GM12892 (cell line): ENCODE measurements at regions not wholly inside any gene's neighbourhood (a gene's known extent, or its start where the extent isn't known, plus 50 kb on each side); places are given as distances from the start of the nearest gene placed in this dataset.

Source experiments
- DNase-seq: peaks from one replicate; pipeline ENCODE4 v3.0.0; 2011; ENCODE audit not compliant: insufficient read length
- FAIRE-seq: peaks from 2 replicates; lab custom pipeline; 2011; peaks lifted over from hg19 to GRCh38; lab: Jason Lieb, UNC
- POLR2A ChIP-seq: IDR thresholded peaks from 2 replicates; pipeline ENCODE4 v1.6.1; 2011; ENCODE audit warnings: low read depth, low read length, control low read depth
- POLR2AphosphoS5 ChIP-seq: IDR thresholded peaks from 2 replicates; pipeline ENCODE4 v1.6.1; 2011; ENCODE audit warnings: low read depth, low read length, control low read depth
- TAF1 ChIP-seq: IDR thresholded peaks from 2 replicates; pipeline ENCODE4 v1.6.1; 2011; ENCODE audit warnings: low read depth, mild to moderate bottlenecking, control low read depth, low read length, borderline replicate concordance

DNA sequence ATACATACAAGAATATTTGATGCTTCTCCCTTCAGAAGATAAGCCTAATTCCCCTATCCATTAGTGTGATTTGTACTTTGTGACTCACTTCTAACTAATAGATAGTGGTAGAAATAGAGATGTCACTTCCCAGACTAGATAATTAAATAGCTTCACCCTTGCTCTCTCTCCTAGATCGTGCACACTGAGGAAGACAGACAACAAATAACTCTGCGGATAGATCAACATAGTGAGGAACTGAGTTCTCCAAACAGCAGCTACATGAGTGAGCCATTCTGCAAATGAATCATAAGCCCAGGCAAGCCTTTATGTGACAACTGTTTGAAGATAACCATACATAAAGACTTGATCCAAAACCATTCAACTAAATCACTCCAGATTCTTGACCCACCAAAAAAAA is 1083.4 kb upstream of the C9orf72 start:
- FAIRE-seq (no peak), DNase-seq (no peak)
- TF ChIP-seq TAF1, result no peak
- TF ChIP-seq POLR2A, result no peak
- no peak for TF ChIP-seq POLR2AphosphoS5

DNA sequence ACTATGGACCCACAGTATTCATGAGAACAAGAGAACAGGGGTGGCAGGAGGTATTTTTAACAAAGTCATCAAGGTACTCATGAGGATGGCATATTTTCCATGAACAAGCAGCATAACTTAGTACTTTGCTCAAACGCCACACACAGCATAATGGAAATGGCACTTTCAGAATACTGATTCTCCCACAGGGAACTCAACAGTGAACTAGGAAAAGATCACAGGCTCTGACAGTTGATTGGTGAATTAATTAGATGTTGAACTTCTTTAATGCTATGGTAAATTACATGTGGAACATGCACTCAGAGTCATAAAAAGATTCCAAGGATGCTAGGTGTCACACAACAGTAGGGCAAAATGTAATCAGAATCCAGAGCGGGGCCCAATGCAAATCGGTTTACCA is 1088.6 kb upstream of the C9orf72 start:
- FAIRE-seq, result no peak
- no peak for TF ChIP-seq POLR2AphosphoS5
- no peak for TF ChIP-seq TAF1
- TF ChIP-seq POLR2A, result no peak
- DNase-seq, result no peak

DNA sequence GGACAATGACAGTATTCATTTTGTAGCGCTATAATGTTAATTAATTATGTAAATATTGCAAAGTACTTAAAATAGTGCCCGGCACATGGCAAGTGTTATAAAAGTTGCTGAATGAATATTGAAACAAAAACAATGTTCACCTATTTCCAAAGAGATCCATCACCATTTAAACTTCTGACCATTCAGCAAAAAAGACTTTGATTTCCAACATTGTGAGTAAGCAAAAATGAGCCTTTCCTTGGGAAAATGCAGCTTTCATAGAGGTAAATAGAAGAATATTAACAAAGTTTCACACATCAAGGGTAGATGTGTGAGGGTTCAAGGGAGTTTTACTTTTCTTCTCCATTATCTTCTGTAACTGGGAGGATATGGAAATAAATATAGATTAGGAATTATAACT is 1089.4 kb upstream of the C9orf72 start:
- DNase-seq (no peak), FAIRE-seq (no peak)
- TF ChIP-seq POLR2AphosphoS5, result no peak
- TF ChIP-seq TAF1, result no peak
- TF ChIP-seq POLR2A, result no peak

DNA sequence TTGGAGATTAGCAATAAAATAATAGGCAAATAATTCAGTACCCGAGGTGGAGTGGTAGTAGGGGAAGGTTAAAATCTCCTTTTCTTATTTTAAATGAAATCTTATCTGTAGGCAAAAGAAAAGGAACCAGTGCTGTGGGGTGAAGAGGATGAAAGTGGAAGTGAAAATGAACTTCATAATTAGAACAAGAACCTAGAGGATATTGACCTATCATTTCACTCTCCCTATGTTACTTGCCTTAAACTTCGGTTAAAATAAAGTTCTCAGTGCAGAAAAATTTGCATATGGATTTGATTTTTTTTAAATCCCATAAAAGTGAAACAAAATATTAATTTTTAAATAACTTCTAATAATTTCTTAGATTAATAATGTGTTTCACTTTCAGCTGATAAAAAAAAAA is 1094.9 kb upstream of the C9orf72 start:
- TF ChIP-seq POLR2A (no peak), POLR2AphosphoS5 (no peak), TAF1 (no peak)
- DNase-seq (no peak), FAIRE-seq (no peak)

DNA sequence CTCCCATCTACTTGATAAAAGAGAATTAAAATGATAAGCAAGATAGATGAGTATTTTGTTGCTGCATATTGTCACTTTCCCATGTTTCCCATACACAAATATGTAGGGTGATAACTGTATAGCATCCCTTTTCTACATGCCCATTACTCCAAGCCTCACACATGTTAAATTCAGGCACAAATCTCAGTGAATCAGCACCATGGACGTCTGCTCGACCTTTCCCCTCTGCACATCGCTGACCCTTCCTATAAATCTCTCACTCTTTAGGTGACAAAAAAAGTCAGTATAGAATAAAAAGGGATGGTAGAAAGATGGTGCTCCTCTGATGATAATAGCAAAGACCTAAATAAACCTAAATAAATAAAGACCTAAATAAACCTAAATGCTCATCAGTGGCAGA is 1097.7 kb upstream of the C9orf72 start:
- DNase-seq, result no peak
- TF ChIP-seq POLR2AphosphoS5, result no peak
- no peak for TF ChIP-seq POLR2A
- no peak for TF ChIP-seq TAF1
- FAIRE-seq, result no peak

DNA sequence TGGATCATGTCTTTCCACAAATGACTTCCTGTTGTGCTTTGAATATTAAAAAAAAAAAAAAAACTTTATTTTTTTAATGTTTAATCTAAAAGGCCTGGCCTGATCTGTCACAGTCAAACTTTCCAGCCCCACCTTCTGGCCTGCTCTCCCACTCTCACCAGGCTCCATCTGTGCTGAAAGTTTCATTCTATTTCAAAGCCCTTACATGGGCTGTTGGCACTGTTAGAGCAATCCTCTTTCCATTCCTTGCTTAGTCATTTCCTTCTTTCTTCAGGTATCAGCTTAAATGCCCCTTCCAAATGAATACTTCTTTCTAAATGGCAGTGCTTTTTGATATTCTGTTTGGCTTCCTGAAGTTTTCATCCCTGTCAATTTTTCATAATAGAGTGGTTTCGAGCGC is 1104.8 kb upstream of the C9orf72 start:
- no peak for TF ChIP-seq TAF1
- no peak for TF ChIP-seq POLR2A
- TF ChIP-seq POLR2AphosphoS5, result no peak
- DNase-seq, result no peak
- FAIRE-seq, result no peak

DNA sequence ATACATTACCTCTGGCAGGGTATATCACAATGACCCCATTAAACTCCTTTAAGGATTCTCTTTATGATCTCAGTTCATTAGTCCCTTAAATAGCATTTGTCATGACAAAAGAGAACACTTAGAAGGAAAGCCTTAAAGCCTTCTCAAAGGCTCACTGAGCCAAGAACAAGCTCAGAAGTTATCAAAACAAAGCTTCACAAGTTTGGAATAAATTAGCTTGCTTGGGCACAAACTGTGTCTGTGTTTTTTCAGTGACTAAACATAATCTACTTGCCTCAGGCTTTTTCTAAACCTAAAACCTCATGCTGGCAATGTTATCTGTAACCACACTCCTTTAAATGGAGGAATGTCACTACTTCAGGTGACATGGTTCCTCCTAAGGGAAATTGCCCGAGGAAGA is 1114.9 kb upstream of the C9orf72 start:
- TF ChIP-seq POLR2A (no peak), TAF1 (no peak), POLR2AphosphoS5 (no peak)
- no peak for DNase-seq
- no peak for FAIRE-seq

DNA sequence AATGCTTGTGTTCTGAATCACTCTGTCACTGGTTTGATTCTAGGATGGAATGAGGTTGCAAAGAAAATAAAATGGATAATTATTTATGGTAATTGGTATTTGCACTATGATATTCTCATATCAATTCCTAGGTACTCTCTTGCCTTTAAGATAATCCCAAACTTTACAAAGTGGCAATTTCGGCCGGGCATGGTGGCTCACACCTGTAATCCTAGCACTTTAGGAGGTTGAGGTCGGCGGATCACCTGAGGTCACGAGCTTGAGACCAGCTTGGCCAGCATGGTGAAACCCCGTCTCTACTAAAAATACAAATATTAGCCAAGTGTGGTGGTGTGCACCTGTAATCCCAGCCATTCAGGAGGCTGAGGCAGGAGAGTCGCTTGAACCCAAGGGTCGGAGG is 1118.7 kb upstream of the C9orf72 start:
- TF ChIP-seq TAF1, result no peak
- no peak for TF ChIP-seq POLR2AphosphoS5
- no peak for TF ChIP-seq POLR2A
- FAIRE-seq (no peak), DNase-seq (no peak)

DNA sequence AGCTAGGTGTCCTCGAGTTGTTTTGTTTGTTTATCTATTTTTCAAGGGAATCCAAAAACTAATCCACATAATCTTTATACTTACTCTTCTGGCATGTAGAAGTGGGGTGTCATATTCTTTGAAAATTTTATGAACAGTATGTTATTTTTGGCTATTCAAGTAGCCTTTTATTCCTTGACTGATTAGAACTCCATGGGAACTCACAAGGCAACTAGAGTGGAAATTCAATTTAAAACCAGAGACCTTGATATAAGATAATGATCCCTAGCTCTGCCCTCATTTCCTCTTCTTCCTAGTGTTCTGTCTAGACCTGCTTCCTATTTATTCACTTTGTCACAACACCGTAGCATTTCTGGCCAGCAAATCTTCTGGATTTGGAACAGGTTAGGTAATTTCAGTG is 1123.7 kb upstream of the C9orf72 start:
- no peak for TF ChIP-seq TAF1
- no peak for TF ChIP-seq POLR2AphosphoS5
- no peak for TF ChIP-seq POLR2A
- DNase-seq (no peak), FAIRE-seq (no peak)

DNA sequence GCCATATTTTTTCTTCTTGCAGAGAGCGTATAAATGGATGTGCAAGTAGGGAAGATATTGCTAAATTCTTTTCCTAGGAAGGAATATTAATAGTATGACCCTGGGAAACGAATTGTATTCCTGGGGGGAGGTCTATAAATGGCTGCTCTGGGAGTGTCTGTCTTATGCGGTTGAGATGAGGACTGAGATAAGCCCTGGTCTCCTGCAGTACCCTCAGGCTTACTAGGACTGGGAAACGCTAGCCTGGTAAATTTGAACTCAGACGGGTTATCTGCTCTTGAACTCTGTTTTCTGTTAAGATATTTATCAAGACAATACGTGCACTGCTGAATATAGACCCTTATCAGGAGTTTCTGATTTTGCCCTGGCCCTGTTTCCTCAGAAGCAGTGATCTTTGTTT is 1126.4 kb upstream of the C9orf72 start:
- TF ChIP-seq TAF1, result no peak
- no peak for TF ChIP-seq POLR2AphosphoS5
- no peak for TF ChIP-seq POLR2A
- no peak for DNase-seq
- no peak for FAIRE-seq

DNA sequence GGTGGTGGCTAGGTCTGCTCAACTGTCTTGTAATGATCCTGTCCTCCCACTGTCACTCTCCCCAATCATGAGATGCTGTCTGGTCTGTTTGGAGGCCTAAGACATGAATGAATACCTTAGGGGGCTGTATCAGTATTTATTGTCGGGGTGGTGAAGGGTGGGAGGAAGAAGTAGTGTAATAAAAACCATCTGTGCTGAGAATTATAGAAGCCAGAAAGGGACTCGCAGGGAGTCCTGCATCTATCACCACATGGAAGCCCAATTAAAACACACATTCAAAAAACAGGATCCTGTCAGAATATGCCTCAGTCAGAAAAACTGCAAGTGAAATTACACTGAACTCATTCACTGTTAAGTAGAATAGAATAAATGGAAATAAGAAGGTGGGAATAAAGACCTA is 1134.3 kb upstream of the C9orf72 start:
- FAIRE-seq, result no peak
- TF ChIP-seq POLR2AphosphoS5 (no peak), TAF1 (no peak), POLR2A (no peak)
- no peak for DNase-seq

DNA sequence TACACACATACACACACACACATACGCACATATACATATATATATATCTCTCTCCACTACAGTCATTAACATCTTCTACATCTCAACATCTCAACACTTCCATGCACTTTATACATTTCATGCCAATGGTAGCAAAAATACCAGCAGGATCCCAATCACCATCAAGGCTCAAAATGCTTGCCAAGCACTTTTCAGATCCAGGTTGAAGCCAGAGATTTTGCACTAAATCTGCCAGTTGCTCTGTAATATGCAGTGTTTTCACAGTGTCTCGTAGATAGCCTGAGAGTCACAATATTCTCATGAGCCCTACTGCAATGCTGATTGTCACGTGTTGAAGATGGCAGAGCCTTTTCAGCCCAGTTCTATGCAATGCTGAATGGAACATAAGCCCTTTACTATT is 1140.9 kb upstream of the C9orf72 start:
- no peak for DNase-seq
- FAIRE-seq, result no peak
- TF ChIP-seq TAF1 (no peak), POLR2AphosphoS5 (no peak)

DNA sequence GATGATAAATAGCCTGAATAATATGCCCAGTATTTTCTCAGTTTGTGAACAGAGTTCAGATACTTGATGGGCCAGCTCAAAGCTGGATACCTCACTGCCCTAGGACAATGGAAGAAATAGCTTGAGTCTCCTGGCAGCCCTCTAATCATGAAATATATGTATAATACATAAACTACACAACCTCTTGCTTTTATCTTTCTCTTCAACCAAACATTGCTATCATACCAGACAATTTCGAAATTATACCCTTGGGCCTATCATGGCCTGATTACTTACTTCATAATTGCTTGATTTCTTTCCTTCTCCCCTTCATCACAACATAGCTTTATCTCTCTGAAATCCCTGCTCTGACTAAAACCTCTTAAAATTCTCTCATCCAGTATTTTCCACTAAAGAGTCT is 1144.9 kb upstream of the C9orf72 start:
- TF ChIP-seq TAF1 (no peak), POLR2A (no peak), POLR2AphosphoS5 (no peak)
- DNase-seq (no peak), FAIRE-seq (no peak)
